Activated T-cell treated with anti-CD3 and anti-CD28 coated beads, Interleukin-2, amount 50 U/mL, for 4 hours (primary cell): ENCODE measurements at regions not wholly inside any gene's neighbourhood (a gene's known extent, or its start where the extent isn't known, plus 50 kb on each side); places are given as distances from the start of the nearest gene placed in this dataset.

ENCODE experiments used
- ATAC-seq, 2 donors: fragments of 200-7000 bp; cut with Tn5 transposase; one replicate each; pipeline ENCODE4 v1.10.0; 2021
- DNase-seq: peaks from one replicate; pipeline ENCODE4 v3.0.0-alpha.2; 2020
- H3K27me3 Mint-ChIP-seq: one replicate; pipeline ENCODE4 v1.8.0; 2021; ENCODE audit warnings: low read depth, mixed read lengths
- H3K36me3 Mint-ChIP-seq: one replicate; pipeline ENCODE4 v1.8.0; 2022; ENCODE audit warnings: mixed read lengths; ENCODE audit not compliant: insufficient read depth
- H3K4me1 Mint-ChIP-seq: one replicate; pipeline ENCODE4 v1.8.0; 2021; ENCODE audit warnings: low read depth, mixed read lengths
- H3K4me3 Mint-ChIP-seq: one replicate; pipeline ENCODE4 v1.8.0; 2021; ENCODE audit warnings: mild to moderate bottlenecking, moderate library complexity, mixed read lengths
- H3K9me3 Mint-ChIP-seq: one replicate; pipeline ENCODE4 v1.8.0; 2021; ENCODE audit warnings: mixed read lengths

GRCh38 chr9:20225826-20226225 is 396.5 kb downstream of the MLLT3 start:
- ATAC-seq (no peak), DNase-seq (no peak)
- Mint-ChIP-seq H3K27me3 (no peaks in the 10 kb centered on the region), H3K9me3 (peaks cover 6% of the 10 kb centered on the region), H3K36me3 (no peaks in the 10 kb centered on the region), H3K4me3 (no peak overlapping the region), H3K4me1 (peaks cover 33% of the 10 kb centered on the region)

- DNase-seq (no peak), ATAC-seq (no peak)
- H3K9me3 Mint-ChIP-seq: peaks cover 6% of the 10 kb centered on the region
- no peak overlapping the region for H3K4me3 Mint-ChIP-seq
- H3K27me3 Mint-ChIP-seq: no peaks in the 10 kb centered on the region
- H3K36me3 Mint-ChIP-seq: no peaks in the 10 kb centered on the region
- H3K4me1 Mint-ChIP-seq: peaks cover 33% of the 10 kb centered on the region
Measured at GRCh38 chr9:20224756-20225155, 397.5 kb downstream of the MLLT3 start.

GRCh38 chr9:20220286-20220685 is 402.0 kb downstream of the MLLT3 start:
- H3K4me3 Mint-ChIP-seq: no peak overlapping the region
- peaks cover 13% of the 10 kb centered on the region for H3K4me1 Mint-ChIP-seq
- no peaks in the 10 kb centered on the region for H3K36me3 Mint-ChIP-seq
- H3K27me3 Mint-ChIP-seq: no peaks in the 10 kb centered on the region
- DNase-seq (no peak), ATAC-seq (no peak)
- H3K9me3 Mint-ChIP-seq: peaks cover 6% of the 10 kb centered on the region

- Mint-ChIP-seq H3K4me1 (peaks cover 7% of the 10 kb centered on the region), H3K27me3 (no peaks in the 10 kb centered on the region), H3K9me3 (peaks cover 6% of the 10 kb centered on the region), H3K36me3 (no peaks in the 10 kb centered on the region), H3K4me3 (no peak overlapping the region)
- no peak for DNase-seq
- ATAC-seq: no peak
Measured at GRCh38 chr9:20219437-20219836, 402.9 kb downstream of the MLLT3 start.

GRCh38 chr9:20217596-20217995 is 404.7 kb downstream of the MLLT3 start:
- Mint-ChIP-seq H3K4me1 (peaks cover 7% of the 10 kb centered on the region), H3K4me3 (no peak overlapping the region)
- ATAC-seq: no peak

GRCh38 chr9:20216438-20216837 is 405.9 kb downstream of the MLLT3 start:
- no peaks in the 10 kb centered on the region for H3K36me3 Mint-ChIP-seq
- no peaks in the 10 kb centered on the region for H3K9me3 Mint-ChIP-seq
- H3K27me3 Mint-ChIP-seq: no peaks in the 10 kb centered on the region
- DNase-seq (no peak), ATAC-seq (no peak)
- peaks cover 7% of the 10 kb centered on the region for H3K4me1 Mint-ChIP-seq
- no peak overlapping the region for H3K4me3 Mint-ChIP-seq

More at GRCh38 chr9:20217596-20217995, 404.7 kb downstream of the MLLT3 start:
- DNase-seq: no peak
- Mint-ChIP-seq H3K9me3 (no peaks in the 10 kb centered on the region), H3K27me3 (no peaks in the 10 kb centered on the region), H3K36me3 (no peaks in the 10 kb centered on the region)

- H3K4me1 Mint-ChIP-seq: peaks cover 5% of the 10 kb centered on the region
- H3K27me3 Mint-ChIP-seq: no peaks in the 10 kb centered on the region
- no peaks in the 10 kb centered on the region for H3K36me3 Mint-ChIP-seq
- ATAC-seq (no peak), DNase-seq (no peak)
- no peaks in the 10 kb centered on the region for H3K9me3 Mint-ChIP-seq
- no peak overlapping the region for H3K4me3 Mint-ChIP-seq
Measured at GRCh38 chr9:20215552-20215951, 406.7 kb downstream of the MLLT3 start.

- ATAC-seq (no peak), DNase-seq (no peak)
- Mint-ChIP-seq H3K4me3 (no peak overlapping the region), H3K9me3 (no peaks in the 10 kb centered on the region), H3K36me3 (no peaks in the 10 kb centered on the region), H3K27me3 (no peaks in the 10 kb centered on the region), H3K4me1 (peaks cover 29% of the 10 kb centered on the region)
Measured at GRCh38 chr9:20212806-20213205, 409.5 kb downstream of the MLLT3 start.

- H3K9me3 Mint-ChIP-seq: no peaks in the 10 kb centered on the region
- H3K4me1 Mint-ChIP-seq: peaks cover 36% of the 10 kb centered on the region
- H3K36me3 Mint-ChIP-seq: no peaks in the 10 kb centered on the region
- DNase-seq (peak; percentile 15), ATAC-seq (peak; percentile 78 to 82)
- H3K4me3 Mint-ChIP-seq: peak overlapping the region; percentile 25
- H3K27me3 Mint-ChIP-seq: no peaks in the 10 kb centered on the region
Measured at GRCh38 chr9:20209391-20210340, 412.6 kb downstream of the MLLT3 start.

- peak overlapping the region; percentile 25 for H3K4me3 Mint-ChIP-seq
- peaks cover 36% of the 10 kb centered on the region for H3K4me1 Mint-ChIP-seq
- peak; percentile 81 to 82 for ATAC-seq
- no peak for DNase-seq
- H3K27me3 Mint-ChIP-seq: no peaks in the 10 kb centered on the region
- H3K36me3 Mint-ChIP-seq: no peaks in the 10 kb centered on the region
- no peaks in the 10 kb centered on the region for H3K9me3 Mint-ChIP-seq
Measured at GRCh38 chr9:20208961-20209371, 413.3 kb downstream of the MLLT3 start.

- ATAC-seq: no peak
- Mint-ChIP-seq H3K9me3 (no peaks in the 10 kb centered on the region), H3K4me3 (no peak overlapping the region), H3K36me3 (no peaks in the 10 kb centered on the region), H3K4me1 (peaks cover 39% of the 10 kb centered on the region), H3K27me3 (no peaks in the 10 kb centered on the region)
- DNase-seq: no peak
Measured at GRCh38 chr9:20208226-20208625, 414.1 kb downstream of the MLLT3 start.

- peaks cover 42% of the 10 kb centered on the region for H3K4me1 Mint-ChIP-seq
Measured at GRCh38 chr9:20207176-20207575, 415.1 kb downstream of the MLLT3 start.

GRCh38 chr9:20205821-20206220 is 416.5 kb downstream of the MLLT3 start:
- DNase-seq: no peak
- no peak for ATAC-seq
- no peaks in the 10 kb centered on the region for H3K27me3 Mint-ChIP-seq
- H3K4me1 Mint-ChIP-seq: peaks cover 46% of the 10 kb centered on the region
- no peak overlapping the region for H3K4me3 Mint-ChIP-seq
- no peaks in the 10 kb centered on the region for H3K36me3 Mint-ChIP-seq
- H3K9me3 Mint-ChIP-seq: no peaks in the 10 kb centered on the region

More at GRCh38 chr9:20207176-20207575, 415.1 kb downstream of the MLLT3 start:
- Mint-ChIP-seq H3K9me3 (no peaks in the 10 kb centered on the region), H3K27me3 (no peaks in the 10 kb centered on the region), H3K4me3 (no peak overlapping the region), H3K36me3 (no peaks in the 10 kb centered on the region)
- ATAC-seq (no peak), DNase-seq (no peak)

GRCh38 chr9:20200991-20201431 is 412.2 kb upstream of the SLC24A2 start:
- H3K27me3 Mint-ChIP-seq: no peaks in the 10 kb centered on the region

GRCh38 chr9:20200581-20200980 is 411.7 kb upstream of the SLC24A2 start:
- ATAC-seq: no peak
- H3K4me1 Mint-ChIP-seq: peaks cover 18% of the 10 kb centered on the region
- H3K4me3 Mint-ChIP-seq: no peak overlapping the region
- no peaks in the 10 kb centered on the region for H3K36me3 Mint-ChIP-seq
- no peaks in the 10 kb centered on the region for H3K27me3 Mint-ChIP-seq
- H3K9me3 Mint-ChIP-seq: peaks cover 7% of the 10 kb centered on the region
- DNase-seq: no peak

More at GRCh38 chr9:20200991-20201431, 412.2 kb upstream of the SLC24A2 start:
- Mint-ChIP-seq H3K36me3 (no peaks in the 10 kb centered on the region), H3K4me3 (no peak overlapping the region), H3K9me3 (peaks cover 5% of the 10 kb centered on the region), H3K4me1 (peaks cover 18% of the 10 kb centered on the region)
- DNase-seq (no peak), ATAC-seq (no peak)
